SK-N-SH treated with all-trans-retinoic acid at 6 μM for 48 hours (cell line): ENCODE measurements at regions not wholly inside any gene's neighbourhood (a gene's known extent, or its start where the extent isn't known, plus 50 kb on each side); places are given as distances from the start of the nearest gene placed in this dataset.

Source experiments
- ATAC-seq: fragments of 200-7000 bp; cut with Tn5 transposase; 3 replicates; pipeline ENCODE4 v1.9.1; 2020; ENCODE audit warnings: mild to moderate bottlenecking, moderate library complexity
- ARNTL ChIP-seq: fragments of 450-650 bp; formaldehyde crosslinking; IDR thresholded peaks from 2 replicates; pipeline ENCODE4 v1.5.0; 2020; ENCODE audit warnings: low read depth, mild to moderate bottlenecking, moderate library complexity, borderline replicate concordance
- BACH2 ChIP-seq: fragments of 250-450 bp; sonication (Bioruptor Pico); IDR thresholded peaks from 2 replicates; pipeline ENCODE4 v1.9.0; 2021; ENCODE audit warnings: mild to moderate bottlenecking, borderline replicate concordance
- CREB5 ChIP-seq: fragments of 250-450 bp; sonication (Bioruptor Pico); IDR thresholded peaks from 2 replicates; pipeline ENCODE4 v1.5.1; 2020; ENCODE audit warnings: low read depth, mild to moderate bottlenecking, moderate library complexity
- CSDC2 ChIP-seq: fragments of 250-450 bp; sonication (Bioruptor Pico); IDR thresholded peaks from 2 replicates; pipeline ENCODE4 v1.5.0; 2020; ENCODE audit warnings: mild to moderate bottlenecking, moderate library complexity
- CSRNP3 ChIP-seq: fragments of 250-450 bp; sonication (Bioruptor Pico); IDR thresholded peaks from 2 replicates; pipeline ENCODE4 v1.5.1; 2021; ENCODE audit warnings: mild to moderate bottlenecking, moderate library complexity
- ESRRG ChIP-seq: fragments of 250-450 bp; sonication (Bioruptor Pico); IDR thresholded peaks from 2 replicates; pipeline ENCODE4 v1.6.1; 2021; ENCODE audit warnings: mild to moderate bottlenecking
- GLIS3 ChIP-seq: fragments of 250-450 bp; sonication (Bioruptor Pico); IDR thresholded peaks from 2 replicates; pipeline ENCODE4 v1.5.0; 2020; ENCODE audit warnings: mild to moderate bottlenecking, moderate library complexity
- ISL1 ChIP-seq: fragments of 250-450 bp; sonication (Bioruptor Pico); IDR thresholded peaks from 2 replicates; pipeline ENCODE4 v2.1.2; 2022; ENCODE audit warnings: mild to moderate bottlenecking, moderate library complexity
- OSR1 ChIP-seq: fragments of 250-450 bp; sonication (Bioruptor Pico); IDR thresholded peaks from 2 replicates; pipeline ENCODE4 v1.8.0; 2022; ENCODE audit warnings: moderate library complexity, mild to moderate bottlenecking, inconsistent platforms
- PPARA ChIP-seq: fragments of 250-450 bp; sonication (Bioruptor Pico); IDR thresholded peaks from 2 replicates; pipeline ENCODE4 v1.5.0; 2020; ENCODE audit warnings: mild to moderate bottlenecking, borderline replicate concordance
- RARB ChIP-seq: fragments of 250-450 bp; sonication (Bioruptor Pico); IDR thresholded peaks from 2 replicates; pipeline ENCODE4 v1.8.0; 2021; ENCODE audit warnings: mild to moderate bottlenecking, moderate library complexity
- SNAI2 ChIP-seq: fragments of 250-450 bp; sonication (Bioruptor Pico); IDR thresholded peaks from 2 replicates; pipeline ENCODE4 v1.5.0; 2020; ENCODE audit warnings: mild to moderate bottlenecking, moderate library complexity
- TCF4 ChIP-seq: fragments of 250-450 bp; sonication (Bioruptor Pico); IDR thresholded peaks from 2 replicates; pipeline ENCODE4 v1.8.0; 2021; ENCODE audit warnings: mild to moderate bottlenecking, moderate library complexity, borderline replicate concordance
- TOX ChIP-seq: fragments of 250-450 bp; sonication (Bioruptor Pico); IDR thresholded peaks from 2 replicates; pipeline ENCODE4 v1.8.0; 2021; ENCODE audit warnings: mild to moderate bottlenecking, moderate library complexity, borderline replicate concordance
- TSHZ2 ChIP-seq: fragments of 250-450 bp; sonication (Bioruptor Pico); IDR thresholded peaks from 2 replicates; pipeline ENCODE4 v1.5.0; 2020; ENCODE audit warnings: mild to moderate bottlenecking, moderate library complexity
- ZC3H10 ChIP-seq: fragments of 250-450 bp; sonication (Bioruptor Pico); IDR thresholded peaks from 2 replicates; pipeline ENCODE4 v1.5.1; 2021; ENCODE audit warnings: mild to moderate bottlenecking, moderate library complexity
- ZFP3 ChIP-seq: fragments of 250-450 bp; sonication (Bioruptor Pico); IDR thresholded peaks from 2 replicates; pipeline ENCODE4 v1.5.0; 2020; ENCODE audit warnings: mild to moderate bottlenecking, moderate library complexity
- ZFP30 ChIP-seq: fragments of 450-650 bp; formaldehyde crosslinking; IDR thresholded peaks from 2 replicates; pipeline ENCODE4 v1.5.0; 2022; ENCODE audit warnings: mild to moderate bottlenecking, moderate library complexity
- ZNF565 ChIP-seq: fragments of 450-650 bp; formaldehyde crosslinking; conservative IDR thresholded peaks from 2 replicates; pipeline ENCODE4 v1.5.0; 2020; ENCODE audit warnings: low read depth, mild to moderate bottlenecking, moderate library complexity

- peak; percentile 74 for ATAC-seq
- TF ChIP-seq BACH2 (CRISPR knock-in tag) = no peak
- TF ChIP-seq CREB5 (CRISPR knock-in tag) = peak; percentile 97
- TF ChIP-seq ISL1 (CRISPR knock-in tag) = peak; percentile 97
- no peak for TF ChIP-seq SNAI2 (CRISPR knock-in tag)
Observed at GRCh38 chr13:85277748-85278147, 521.5 kb downstream of the SLITRK6 start.

- no peak for ATAC-seq
- TF ChIP-seq GLIS3 (CRISPR knock-in tag) = no peak
- no peak for TF ChIP-seq ARNTL (CRISPR knock-in tag)
- TF ChIP-seq ESRRG (CRISPR knock-in tag) = no peak
- TF ChIP-seq TSHZ2 (CRISPR knock-in tag) = no peak
- TF ChIP-seq OSR1 (CRISPR knock-in tag) = no peak
- TF ChIP-seq TCF4 (CRISPR knock-in tag) = no peak
- TF ChIP-seq CREB5 (CRISPR knock-in tag) = no peak
- TF ChIP-seq ZNF565 (CRISPR knock-in tag) = no peak
- TF ChIP-seq ZFP30 (CRISPR knock-in tag) = no peak
- no peak for TF ChIP-seq CSDC2 (CRISPR knock-in tag)
Observed at GRCh38 chr13:85266771-85267170, 532.4 kb downstream of the SLITRK6 start.

- TF ChIP-seq TSHZ2 (CRISPR knock-in tag) = no peak
- TF ChIP-seq CSDC2 (CRISPR knock-in tag) = no peak
- TF ChIP-seq ZNF565 (CRISPR knock-in tag) = no peak
- TF ChIP-seq ZFP3 (CRISPR knock-in tag) = no peak
- no peak for TF ChIP-seq OSR1 (CRISPR knock-in tag)
- TF ChIP-seq SNAI2 (CRISPR knock-in tag) = no peak
- no peak for TF ChIP-seq TCF4 (CRISPR knock-in tag)
- TF ChIP-seq CREB5 (CRISPR knock-in tag) = no peak
- no peak for TF ChIP-seq PPARA (CRISPR knock-in tag)
- TF ChIP-seq CSRNP3 (CRISPR knock-in tag) = no peak
- no peak for TF ChIP-seq TOX (CRISPR knock-in tag)
- TF ChIP-seq ZC3H10 (CRISPR knock-in tag) = no peak
- no peak for TF ChIP-seq ZFP30 (CRISPR knock-in tag)
- TF ChIP-seq RARB (CRISPR knock-in tag) = no peak
- peak; percentile 35; the same call in 1 of the 3 replicates for ATAC-seq
Observed at GRCh38 chr13:85266331-85266730, 532.9 kb downstream of the SLITRK6 start.
